Fibroblast of pulmonary artery (primary cell): ENCODE measurements at regions not wholly inside any gene's neighbourhood (a gene's known extent, or its start where the extent isn't known, plus 50 kb on each side); places are given as distances from the start of the nearest gene placed in this dataset.

Source experiments
- DNase-seq: peaks from one replicate; pipeline ENCODE4 v3.0.0-alpha.2; 2010; ENCODE audit warnings: low read depth
- H3K4me3 ChIP-seq: replicated peaks from 2 replicates; pipeline ENCODE4 v1.5.1; 2011; ENCODE audit warnings: low read depth, mild to moderate bottlenecking, control low read depth, low read length, moderate library complexity
- TF ChIP-seq, protein P1 (sequence below): IDR thresholded peaks from 2 replicates; pipeline ENCODE4 v1.5.1; 2011; ENCODE audit warnings: mild to moderate bottlenecking, control low read depth, low read length, inconsistent platforms; ENCODE audit errors: missing control alignments

DNA sequence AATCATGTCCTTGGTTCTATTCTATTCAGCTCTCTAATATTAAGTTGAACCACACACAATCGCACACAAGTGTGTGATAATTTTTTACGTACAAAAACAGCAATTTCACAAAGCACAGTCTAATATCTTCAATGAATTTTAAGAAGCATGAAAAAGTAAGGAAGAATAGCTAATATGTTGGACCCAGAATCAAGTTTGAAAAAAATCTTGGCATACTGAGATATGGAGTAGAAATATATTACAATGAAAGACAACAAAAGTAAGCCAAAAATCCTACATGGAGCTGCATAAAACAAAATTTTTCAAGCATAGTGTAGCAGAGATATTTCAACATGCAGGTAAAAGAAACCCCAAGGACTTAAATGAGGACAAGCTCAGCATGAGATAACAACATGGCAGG is 219.1 kb upstream of the RND3 start:
- TF ChIP-seq, protein P1, sequence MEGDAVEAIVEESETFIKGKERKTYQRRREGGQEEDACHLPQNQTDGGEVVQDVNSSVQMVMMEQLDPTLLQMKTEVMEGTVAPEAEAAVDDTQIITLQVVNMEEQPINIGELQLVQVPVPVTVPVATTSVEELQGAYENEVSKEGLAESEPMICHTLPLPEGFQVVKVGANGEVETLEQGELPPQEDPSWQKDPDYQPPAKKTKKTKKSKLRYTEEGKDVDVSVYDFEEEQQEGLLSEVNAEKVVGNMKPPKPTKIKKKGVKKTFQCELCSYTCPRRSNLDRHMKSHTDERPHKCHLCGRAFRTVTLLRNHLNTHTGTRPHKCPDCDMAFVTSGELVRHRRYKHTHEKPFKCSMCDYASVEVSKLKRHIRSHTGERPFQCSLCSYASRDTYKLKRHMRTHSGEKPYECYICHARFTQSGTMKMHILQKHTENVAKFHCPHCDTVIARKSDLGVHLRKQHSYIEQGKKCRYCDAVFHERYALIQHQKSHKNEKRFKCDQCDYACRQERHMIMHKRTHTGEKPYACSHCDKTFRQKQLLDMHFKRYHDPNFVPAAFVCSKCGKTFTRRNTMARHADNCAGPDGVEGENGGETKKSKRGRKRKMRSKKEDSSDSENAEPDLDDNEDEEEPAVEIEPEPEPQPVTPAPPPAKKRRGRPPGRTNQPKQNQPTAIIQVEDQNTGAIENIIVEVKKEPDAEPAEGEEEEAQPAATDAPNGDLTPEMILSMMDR = no peak
- DNase-seq = no peak
- no peak overlapping the region for H3K4me3 ChIP-seq

GRCh38 chr2:150705767-150706166 is 218.3 kb upstream of the RND3 start:
- no peak for DNase-seq
- TF ChIP-seq, protein P1 = no peak

DNA sequence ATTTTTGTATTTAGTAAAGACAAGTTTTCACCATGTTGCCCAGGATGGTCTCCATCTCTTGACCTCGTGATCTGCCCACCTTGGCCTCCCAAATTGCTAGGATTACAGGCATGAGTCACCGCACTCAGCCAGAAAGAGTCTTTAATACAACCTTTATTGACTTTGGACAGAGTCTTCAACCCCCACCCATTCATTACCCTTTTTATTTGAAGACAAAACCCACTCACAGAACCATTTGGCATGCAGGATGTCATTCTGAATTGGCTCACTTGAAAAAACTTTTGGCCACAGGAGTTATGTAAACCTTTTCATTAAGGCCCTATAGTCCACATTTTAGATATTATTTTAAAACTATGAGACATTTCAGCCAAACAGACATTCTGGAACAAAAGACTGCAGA is 217.9 kb upstream of the RND3 start:
- no peak overlapping the region for H3K4me3 ChIP-seq
- peak; percentile 37 for DNase-seq
- TF ChIP-seq, protein P1 = no peak

More at GRCh38 chr2:150705767-150706166, 218.3 kb upstream of the RND3 start:
- no peak overlapping the region for H3K4me3 ChIP-seq

DNA sequence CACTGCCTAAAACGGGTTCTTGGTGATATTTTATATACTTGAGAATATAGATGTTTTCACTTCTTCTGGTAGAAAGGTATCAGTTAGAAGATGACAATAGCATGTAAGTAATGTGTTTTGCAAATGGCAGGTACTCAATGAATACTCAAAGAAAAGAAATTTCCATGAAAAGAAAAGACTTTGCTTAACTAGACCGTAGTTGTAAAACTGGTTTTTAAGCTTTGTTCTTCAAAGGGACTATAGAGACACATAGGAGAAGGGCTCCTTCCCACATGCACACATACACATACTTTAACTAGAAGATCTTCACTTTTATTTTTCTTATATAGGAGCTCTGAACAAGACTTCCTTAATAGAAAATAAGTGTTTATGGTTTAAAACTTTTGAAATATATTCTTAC is 215.3 kb upstream of the RND3 start:
- DNase-seq = no peak
- TF ChIP-seq, protein P1 = no peak
- no peak overlapping the region for H3K4me3 ChIP-seq

DNA sequence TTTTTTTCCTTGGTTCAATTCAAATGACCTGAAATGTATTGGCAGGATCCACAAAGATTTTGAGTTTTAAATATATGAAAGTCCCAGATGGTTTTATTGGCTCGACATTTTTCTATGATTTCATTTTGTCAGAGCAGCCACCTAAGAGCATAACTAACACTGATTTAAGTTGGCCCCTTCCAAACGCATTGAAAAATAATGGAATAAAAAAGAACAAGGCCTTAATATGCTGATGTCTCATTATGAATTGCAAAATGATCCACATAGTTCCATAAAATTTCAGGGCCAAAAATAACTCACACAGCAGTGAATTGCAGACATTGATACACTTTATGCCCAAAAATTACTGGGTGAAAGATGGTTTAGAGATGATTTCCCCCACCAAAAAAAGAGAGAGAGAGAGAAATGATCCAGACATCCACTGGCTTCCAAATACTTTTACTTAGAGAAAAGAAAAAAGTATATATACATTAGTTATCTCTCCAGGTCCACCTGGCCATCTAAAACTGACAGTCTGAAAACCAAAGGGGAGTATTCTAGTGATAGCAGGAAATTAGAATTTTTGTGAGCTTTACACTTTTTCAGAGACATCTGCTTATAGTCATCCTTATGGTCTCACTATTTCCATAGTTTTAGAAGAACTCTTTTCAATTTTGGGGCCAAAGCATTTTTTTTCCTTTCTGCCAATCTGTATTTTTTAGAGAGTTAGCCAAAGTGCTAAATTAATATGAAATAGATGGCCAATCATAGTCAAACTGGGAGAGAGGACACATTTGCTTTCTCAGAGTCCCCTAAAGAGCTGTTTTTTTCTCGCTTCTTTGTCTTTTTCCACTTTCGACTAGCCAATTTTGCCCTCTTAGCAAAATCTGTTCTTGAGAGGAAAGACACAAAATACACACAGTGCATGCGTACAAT is 213.5 kb upstream of the RND3 start:
- DNase-seq = no peak
- TF ChIP-seq, protein P1 = no peak
- no peak overlapping the region for H3K4me3 ChIP-seq

DNA sequence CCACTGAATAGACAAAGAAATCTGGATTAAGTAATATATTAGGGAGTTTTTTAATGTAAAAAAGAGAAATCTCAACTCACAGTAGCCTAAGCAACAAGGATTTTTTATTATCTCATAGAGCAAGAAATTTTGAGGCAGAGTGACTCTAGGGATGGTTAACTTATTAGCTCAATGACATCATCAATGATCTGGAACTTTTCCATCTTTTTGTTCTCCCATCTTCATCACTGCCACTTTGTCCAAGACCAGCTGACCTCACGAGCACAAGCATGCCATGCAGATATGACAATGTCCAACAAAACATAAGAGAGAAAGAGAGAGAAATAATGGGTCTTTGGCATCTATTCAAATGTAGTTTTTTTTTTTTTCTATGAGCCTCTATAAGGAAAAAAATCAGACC is 211.8 kb upstream of the RND3 start:
- TF ChIP-seq, protein P1 = no peak
- DNase-seq = no peak
- H3K4me3 ChIP-seq = no peak overlapping the region
